HG02973 (cell line): ENCODE measurements at regions not wholly inside any gene's neighbourhood (a gene's known extent, or its start where the extent isn't known, plus 50 kb on each side); places are given as distances from the start of the nearest gene placed in this dataset.

Source experiments
- ATAC-seq: cut with Tn5 transposase; IDR thresholded peaks from one replicate; pipeline ENCODE4 v1.9.1; 2021; ENCODE audit warnings: moderate library complexity; ENCODE audit not compliant: unreplicated experiment

GRCh38 chr5:77846422-77847128 is 70.4 kb upstream of the TBCA start:
- no peak for ATAC-seq

GRCh38 chr5:77845324-77845646 is 69.1 kb upstream of the TBCA start:
- ATAC-seq: no peak

- no peak for ATAC-seq
Measured at GRCh38 chr5:77844623-77845323, 68.6 kb upstream of the TBCA start.

- ATAC-seq: no peak
Measured at GRCh38 chr5:77844373-77844622, 68.2 kb upstream of the TBCA start.

- ATAC-seq: no peak
Measured at GRCh38 chr5:77843570-77844372, 67.6 kb upstream of the TBCA start.

- no peak for ATAC-seq
Measured at GRCh38 chr5:77842243-77842642, 66.1 kb upstream of the TBCA start.

- no peak for ATAC-seq
Measured at GRCh38 chr5:77841616-77842015, 65.5 kb upstream of the TBCA start.

GRCh38 chr5:77840930-77841329 is 64.8 kb upstream of the TBCA start:
- no peak for ATAC-seq

GRCh38 chr5:77839691-77840090 is 63.6 kb upstream of the TBCA start:
- no peak for ATAC-seq

GRCh38 chr5:77832938-77833337 is 56.8 kb upstream of the TBCA start:
- ATAC-seq: no peak

GRCh38 chr5:77832166-77832770 is 56.1 kb upstream of the TBCA start:
- no peak for ATAC-seq

- no peak for ATAC-seq
Measured at GRCh38 chr5:77828445-77828844, 52.3 kb upstream of the TBCA start.
